Heart right ventricle (tissue), 16 donors: ENCODE measurements at regions not wholly inside any gene's neighbourhood (a gene's known extent, or its start where the extent isn't known, plus 50 kb on each side); places are given as distances from the start of the nearest gene placed in this dataset.
A peak's percentile ranks its signal among the peaks of the same experiment; 100 is the strongest.

ENCODE experiments used
- ATAC-seq, 8 donors: fragments of 200-7000 bp; cut with Tn5 transposase; one replicate each; pipeline ENCODE4 v1.9.1; 2020; ENCODE audit warnings: mild to moderate bottlenecking in 8 of 8, moderate library complexity in 8 of 8, moderate number of reproducible peaks in 1 of 8
- DNase-seq, 2 donors: peaks; one replicate each; pipeline ENCODE4 v3.0.0-alpha.2; 2020
- H3K27ac ChIP-seq, 10 donors: fragments of 200-600 bp; sonication (generic) in 2 of 10; one replicate each; pipeline versions ENCODE4 v1.5.0 to v1.8.0; 2020 to 2022; ENCODE audit warnings: mild to moderate bottlenecking in 3 of 10
- H3K27me3 ChIP-seq, 7 donors: fragments of 200-600 bp; one replicate each; pipeline ENCODE4 v1.8.0; 2021 to 2022; ENCODE audit warnings: mild to moderate bottlenecking in 2 of 7
- H3K36me3 ChIP-seq, 9 donors: fragments of 200-600 bp; sonication (generic) in 1 of 9; one replicate each; pipeline versions ENCODE4 v1.5.0 to v1.8.0; 2020 to 2022; ENCODE audit warnings: mild to moderate bottlenecking in 2 of 9
- H3K4me1 ChIP-seq, 9 donors: fragments of 200-600 bp; sonication (generic) in 1 of 9; one replicate each; pipeline versions ENCODE4 v1.5.0 to v1.8.0; 2020 to 2022; ENCODE audit warnings: mild to moderate bottlenecking in 4 of 9
- H3K4me3 ChIP-seq, 10 donors: fragments of 200-600 bp; sonication (generic) in 2 of 10; one replicate each; pipeline versions ENCODE4 v1.5.0 to v1.8.0; 2020 to 2022; ENCODE audit warnings: mild to moderate bottlenecking in 7 of 10, moderate library complexity in 2 of 10
- H3K9me3 ChIP-seq, 11 donors: fragments of 200-600 bp in 10 of 11; sonication (generic) in 2 of 11; one replicate each; pipeline versions ENCODE4 v1.5.0 to v1.8.0; 2013 to 2022; ENCODE audit warnings: mild to moderate bottlenecking in 2 of 11, control low read depth in 1 of 11, moderate library complexity in 1 of 11
- CTCF ChIP-seq, 9 donors: fragments of 200-600 bp; sonication (generic) in 2 of 9; IDR thresholded peaks; one replicate each; pipeline versions ENCODE4 v1.5.0 to v1.8.0; 2021 to 2022; ENCODE audit warnings: antibody characterized with exemption in 9 of 9, mild to moderate bottlenecking in 5 of 9, moderate library complexity in 1 of 9
- WGBS, 2 donors: extraction: QIAGEN DNeasy Blood & Tissue Kit; methylation state at CpG; one replicate each; pipeline ENCODE4 v1.1.7; 2013; ENCODE audit warnings: inconsistent platforms in 1 of 2; 5-methylcytosine and 5-hydroxymethylcytosine counted together
- intact Hi-C, 10 donors: fragments of 100-400 bp; cut with DNase I; formaldehyde crosslinking; loops; one replicate each; pipeline versions ENCODE4 v1.11.1 to v1.14.2; 2022
- donor health status: Arrhythmogenic right ventricular cardiomyopathy.
- donor health status: ischemic (EF 13 %, LVEDD 7.1; RV severe dilation, severe dysfunction).
- donor health status: healthy with polysubstance abuse.
- donor health status: DM: no; HTN: yes; CAD: no.
- donor health status: DM: no; HTN: no; CAD: no.
- donor health status: ischemic (EF 25% LVEDD 6.9; RV normal size, moderate dysfunction).
- donor health status: ischemic (EF 25% LVEDD 5.7; RV mildly dilated, moderate dysfunction).
- donor health status: healthy.
- donor health status: DM: yes; HTN: yes; CAD: no.
- donor health status: Ischemic cardiomyopathy.
- donor health status: ischemic (EF 35%, LVEDD 5.7; RV mildly dilated, moderate dysfunction).
- donor health status: nonischemic (EF 11% LVEDD 7.7; RV severe dilation, severe dysfunction).
- donor health status: DM: yes; HTN: yes; CAD: no.
- donor health status: PGD.
- donor health status: ischemic (EF 29% LVEDD 5.4; RV normal size, mild dysfunction).
- donor health status: nonischemic (EF 23%, LVEDD 6.1; RV moderate dilation, normal function).

- no peak for ATAC-seq
- no peaks in the 10 kb centered on the region for H3K27me3 ChIP-seq
- no peak overlapping the region for H3K4me3 ChIP-seq
- no peak for DNase-seq
- H3K36me3 ChIP-seq = no peaks in the 10 kb centered on the region
- no peak overlapping the region for H3K27ac ChIP-seq
- TF ChIP-seq CTCF (IDR thresholded peaks at IDR 0.05) = no peak
- H3K9me3 ChIP-seq = peaks cover 0 to 3% (median 0%) of the 10 kb centered on the region in 11 donors
- H3K4me1 ChIP-seq = peaks cover 0 to 5% (median 0%) of the 10 kb centered on the region in 9 donors
- intact Hi-C loops = no loop called here
- WGBS, 2 donors = 94 to 95% methylated on average over 1 of the region's 1 CpG
These were observed 115.6 kb upstream of the PLCB4 start for GRCh38 chr20:8953300-8953699.

GRCh38 chr20:8960241-8960640 lies 108.6 kb upstream of the PLCB4 start:
- ATAC-seq = no peak

GRCh38 chr20:8963330-8963729 lies 105.6 kb upstream of the PLCB4 start:
- H3K36me3 ChIP-seq = no peaks in the 10 kb centered on the region
- peaks cover 0 to 4% (median 0%) of the 10 kb centered on the region in 11 donors for H3K9me3 ChIP-seq
- H3K27ac ChIP-seq = no peak overlapping the region
- no peak for ATAC-seq
- DNase-seq = no peak
- intact Hi-C loops = no loop called here
- TF ChIP-seq CTCF (IDR thresholded peaks at IDR 0.05) = no peak
- H3K27me3 ChIP-seq = no peaks in the 10 kb centered on the region
- H3K4me3 ChIP-seq = no peak overlapping the region
- H3K4me1 ChIP-seq = peaks cover 0 to 27% (median 11%) of the 10 kb centered on the region in 9 donors

More at GRCh38 chr20:8960241-8960640, 108.6 kb upstream of the PLCB4 start:
- peaks cover 0 to 2% (median 0%) of the 10 kb centered on the region in 11 donors for H3K9me3 ChIP-seq
- no peak for TF ChIP-seq CTCF (IDR thresholded peaks at IDR 0.05)
- H3K4me1 ChIP-seq = peaks cover 0 to 20% (median 6%) of the 10 kb centered on the region in 9 donors
- H3K27me3 ChIP-seq = no peaks in the 10 kb centered on the region
- no peak overlapping the region for H3K27ac ChIP-seq
- no peaks in the 10 kb centered on the region for H3K36me3 ChIP-seq
- 94 to 95% methylated on average over 4 of the region's 4 CpGs for whole genome bisulfite sequencing, 2 donors
- no peak overlapping the region for H3K4me3 ChIP-seq
- intact Hi-C loops = no loop called here
- no peak for DNase-seq

- no peak for TF ChIP-seq CTCF (IDR thresholded peaks at IDR 0.05)
- peak overlapping the region in 3 of 10 donors; percentile 2 to 38 (median 25) for H3K27ac ChIP-seq
- H3K4me1 ChIP-seq = peaks cover 0 to 36% (median 16%) of the 10 kb centered on the region in 9 donors
- DNase-seq = no peak
- ATAC-seq = peak in 5 of 8 donors; percentile 57 to 74 (median 67)
- H3K27me3 ChIP-seq = no peaks in the 10 kb centered on the region
- H3K9me3 ChIP-seq = peaks cover 0 to 4% (median 0%) of the 10 kb centered on the region in 11 donors
- H3K36me3 ChIP-seq = no peaks in the 10 kb centered on the region
- no peak overlapping the region for H3K4me3 ChIP-seq
- intact Hi-C loops = loop anchor here in 1 of 10 donors (5.0 kb wide), 1 partner anchor 387 kb away; no protein-coding TSS in a partner anchor
- WGBS, 2 donors = 56 to 69% methylated on average over 5 of the region's 5 CpGs
These were observed 103.8 kb upstream of the PLCB4 start for GRCh38 chr20:8964959-8965562.
